Astrocyte of the spinal cord (primary cell): ENCODE measurements at regions not wholly inside any gene's neighbourhood (a gene's known extent, or its start where the extent isn't known, plus 50 kb on each side); places are given as distances from the start of the nearest gene placed in this dataset.

Experiments
- DNase-seq: peaks from one replicate; pipeline ENCODE4 v3.0.0; 2011; ENCODE audit warnings: low read depth, low spot score
- H3K4me3 ChIP-seq: 2 replicates; pipeline ENCODE4 v1.5.1; 2011; ENCODE audit warnings: low read depth, mild to moderate bottlenecking, low read length, moderate library complexity
- in situ Hi-C: cut with HindIII; loops from 2 replicates; pipeline ENCODE4 v1.10.0; 2017; ENCODE audit warnings: low sequenced_read_pairs
- TF ChIP-seq, protein P1 (sequence below): IDR thresholded peaks from 2 replicates; pipeline ENCODE4 v1.5.1; 2012; ENCODE audit warnings: low read depth, mild to moderate bottlenecking, low read length, inconsistent platforms

DNA sequence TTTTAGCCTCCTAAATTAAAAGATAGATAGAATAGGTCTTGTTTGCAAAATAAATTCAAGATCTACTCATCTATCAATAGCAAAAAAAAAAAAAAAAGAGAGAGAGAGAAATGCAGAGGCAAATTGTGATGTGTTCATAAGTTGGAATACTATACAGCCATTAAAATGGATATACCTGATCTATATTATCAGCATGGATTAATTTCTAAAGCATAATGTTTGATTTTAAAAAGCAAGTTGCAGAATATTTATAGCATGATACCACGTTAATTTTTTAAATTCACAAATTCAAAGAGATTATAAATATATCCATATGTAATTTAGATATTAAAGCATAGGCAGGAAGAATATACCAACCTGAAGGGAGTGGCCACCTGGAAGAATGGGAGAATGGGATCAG is 114.9 kb upstream of the PTPRT start:
- no peak for DNase-seq
- H3K4me3 ChIP-seq: no peak overlapping the region
- TF ChIP-seq, protein P1, sequence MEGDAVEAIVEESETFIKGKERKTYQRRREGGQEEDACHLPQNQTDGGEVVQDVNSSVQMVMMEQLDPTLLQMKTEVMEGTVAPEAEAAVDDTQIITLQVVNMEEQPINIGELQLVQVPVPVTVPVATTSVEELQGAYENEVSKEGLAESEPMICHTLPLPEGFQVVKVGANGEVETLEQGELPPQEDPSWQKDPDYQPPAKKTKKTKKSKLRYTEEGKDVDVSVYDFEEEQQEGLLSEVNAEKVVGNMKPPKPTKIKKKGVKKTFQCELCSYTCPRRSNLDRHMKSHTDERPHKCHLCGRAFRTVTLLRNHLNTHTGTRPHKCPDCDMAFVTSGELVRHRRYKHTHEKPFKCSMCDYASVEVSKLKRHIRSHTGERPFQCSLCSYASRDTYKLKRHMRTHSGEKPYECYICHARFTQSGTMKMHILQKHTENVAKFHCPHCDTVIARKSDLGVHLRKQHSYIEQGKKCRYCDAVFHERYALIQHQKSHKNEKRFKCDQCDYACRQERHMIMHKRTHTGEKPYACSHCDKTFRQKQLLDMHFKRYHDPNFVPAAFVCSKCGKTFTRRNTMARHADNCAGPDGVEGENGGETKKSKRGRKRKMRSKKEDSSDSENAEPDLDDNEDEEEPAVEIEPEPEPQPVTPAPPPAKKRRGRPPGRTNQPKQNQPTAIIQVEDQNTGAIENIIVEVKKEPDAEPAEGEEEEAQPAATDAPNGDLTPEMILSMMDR: no peak
- in situ Hi-C loops: no loop called here

DNA sequence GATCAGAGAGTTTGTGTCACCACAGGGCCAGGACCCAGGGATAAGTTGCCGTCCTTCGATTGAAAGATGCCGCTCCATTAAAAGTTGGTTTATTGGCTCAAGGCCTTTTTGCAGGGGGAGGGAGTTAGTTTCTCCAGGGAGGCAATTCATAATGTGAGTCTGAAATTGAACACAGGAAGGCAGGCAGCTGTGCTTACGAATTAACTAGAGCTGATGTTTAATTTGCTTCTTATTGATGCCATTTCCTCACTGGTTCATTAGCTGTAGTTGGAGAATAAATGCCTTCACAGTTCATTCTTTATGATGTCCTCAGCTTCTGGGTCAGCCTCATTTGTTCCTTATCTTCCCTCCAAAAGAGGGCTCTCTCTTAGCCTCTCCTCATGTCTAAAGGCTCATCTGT is 113.2 kb upstream of the PTPRT start:
- TF ChIP-seq, protein P1: no peak
- in situ Hi-C loops: no loop called here
- H3K4me3 ChIP-seq: no peak overlapping the region
- no peak for DNase-seq

- no peak for DNase-seq
- TF ChIP-seq, protein P1: no peak
- no peak overlapping the region for H3K4me3 ChIP-seq
- in situ Hi-C loops: no loop called here
Observed at GRCh38 chr20:43300901-43301300, 111.2 kb upstream of the PTPRT start.

DNA sequence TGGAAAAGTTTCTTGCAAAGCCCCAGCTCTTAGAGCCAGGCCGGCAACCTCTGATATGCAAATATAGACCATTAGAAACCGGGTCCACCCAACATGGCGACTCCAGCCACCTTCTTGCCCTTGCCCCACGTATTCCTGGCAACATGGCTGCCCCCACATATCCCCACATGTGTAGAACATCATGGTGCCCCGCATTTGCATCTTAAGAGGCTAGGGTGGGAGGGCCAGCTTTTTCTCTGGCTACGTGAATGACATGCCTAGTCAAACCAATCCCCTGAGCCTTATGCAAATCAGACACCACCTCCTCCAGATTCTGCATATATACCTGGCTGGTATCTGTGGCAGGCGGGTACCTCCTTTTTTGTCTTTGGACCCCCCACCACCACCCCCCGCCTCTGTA is 106.1 kb upstream of the PTPRT start:
- H3K4me3 ChIP-seq: no peak overlapping the region
- in situ Hi-C loops: no loop called here
- TF ChIP-seq, protein P1: no peak
- no peak for DNase-seq

GRCh38 chr20:43295263-43295662 is 105.6 kb upstream of the PTPRT start:
- DNase-seq: no peak
- H3K4me3 ChIP-seq: no peak overlapping the region
- in situ Hi-C loops: no loop called here
- TF ChIP-seq, protein P1: no peak

- H3K4me3 ChIP-seq: no peak overlapping the region
- in situ Hi-C loops: no loop called here
- TF ChIP-seq, protein P1: no peak
- no peak for DNase-seq
Observed at GRCh38 chr20:43294031-43294430, 104.3 kb upstream of the PTPRT start.

- no peak overlapping the region for H3K4me3 ChIP-seq
- in situ Hi-C loops: no loop called here
- TF ChIP-seq, protein P1: no peak
- no peak for DNase-seq
Observed at GRCh38 chr20:43293068-43293786, 103.5 kb upstream of the PTPRT start.
